Caki2 (cell line): ENCODE measurements at regions not wholly inside any gene's neighbourhood (a gene's known extent, or its start where the extent isn't known, plus 50 kb on each side); places are given as distances from the start of the nearest gene placed in this dataset.
"Not testable (repeated sequence)": the region's sequence is repeated elsewhere in the genome, so short reads cannot be mapped to it uniquely, and the experiment has no call there.

Experiments used
- DNase-seq: peaks from one replicate; pipeline ENCODE4 v3.0.0-alpha.2; 2015; ENCODE audit warnings: low read depth
- in situ Hi-C: cut with HindIII; loops from 2 replicates; pipeline ENCODE4 v1.10.0; 2016; ENCODE audit warnings: low sequenced_read_pairs, low pct_unique_long_range_greater_than_20kb, mixed read lengths

GRCh38 chr14:105598925-105599586 is 72.7 kb downstream of the TMEM121 start:
- DNase-seq, in situ Hi-C loops: not testable (repeated sequence)

- DNase-seq, in situ Hi-C loops: not testable (repeated sequence)
Measured at GRCh38 chr14:105600195-105600938, 74.0 kb downstream of the TMEM121 start.

GRCh38 chr14:105600939-105601359 is 74.6 kb downstream of the TMEM121 start:
- no peak for DNase-seq
- in situ Hi-C loops = no loop called here

GRCh38 chr14:105601360-105602242 is 75.2 kb downstream of the TMEM121 start:
- in situ Hi-C loops = no loop called here
- DNase-seq = no peak

- in situ Hi-C loops = no loop called here
- DNase-seq = no peak
Measured at GRCh38 chr14:105602243-105602750, 75.9 kb downstream of the TMEM121 start.

- in situ Hi-C loops = no loop called here
- DNase-seq = no peak
Measured at GRCh38 chr14:105602799-105603793, 76.7 kb downstream of the TMEM121 start.

GRCh38 chr14:105604531-105605463 is 78.4 kb downstream of the TMEM121 start:
- DNase-seq, in situ Hi-C loops: not testable (repeated sequence)

GRCh38 chr14:105605464-105606304 is 79.3 kb downstream of the TMEM121 start:
- DNase-seq = no peak
- in situ Hi-C loops = no loop called here

- in situ Hi-C loops, DNase-seq: not testable (repeated sequence)
Measured at GRCh38 chr14:105606305-105606975, 80.1 kb downstream of the TMEM121 start.

- DNase-seq, in situ Hi-C loops: not testable (repeated sequence)
Measured at GRCh38 chr14:105607025-105607424, 80.6 kb downstream of the TMEM121 start.

GRCh38 chr14:105614987-105615386 is 88.6 kb downstream of the TMEM121 start:
- in situ Hi-C loops, DNase-seq: not testable (repeated sequence)

GRCh38 chr14:105615986-105616801 is 89.8 kb downstream of the TMEM121 start:
- in situ Hi-C loops = not testable (repeated sequence)

GRCh38 chr14:105616802-105617192 is 90.4 kb downstream of the TMEM121 start:
- DNase-seq = no peak
- in situ Hi-C loops = no loop called here

More at GRCh38 chr14:105615986-105616801, 89.8 kb downstream of the TMEM121 start:
- DNase-seq = not testable (repeated sequence)

GRCh38 chr14:105617201-105617777 is 90.9 kb downstream of the TMEM121 start:
- no peak for DNase-seq
- in situ Hi-C loops = no loop called here
